Stomach smooth muscle (tissue), 2 donors: ENCODE measurements at regions not wholly inside any gene's neighbourhood (a gene's known extent, or its start where the extent isn't known, plus 50 kb on each side); places are given as distances from the start of the nearest gene placed in this dataset.
"Not testable (repeated sequence)": the region's sequence is repeated elsewhere in the genome, so short reads cannot be mapped to it uniquely, and the experiment has no call there.

Experiments used
- H3K27ac ChIP-seq: one replicate; pipeline ENCODE4 v1.7.0; 2013; ENCODE audit warnings: mild to moderate bottlenecking, low read length, inconsistent platforms
- H3K27me3 ChIP-seq, 2 donors: one replicate each; pipeline ENCODE4 v1.7.0; 2013; ENCODE audit warnings: low read length in 2 of 2; ENCODE audit not compliant: insufficient read depth in 2 of 2, control insufficient read depth in 1 of 2
- H3K36me3 ChIP-seq, 2 donors: one replicate each; pipeline ENCODE4 v1.7.0; 2013; ENCODE audit warnings: low read length in 2 of 2; ENCODE audit not compliant: control insufficient read depth in 2 of 2, insufficient read depth in 2 of 2
- H3K4me1 ChIP-seq: one replicate; pipeline ENCODE4 v1.7.0; 2013; ENCODE audit warnings: low read length; ENCODE audit not compliant: control insufficient read depth, insufficient read depth
- H3K4me3 ChIP-seq, 2 donors: one replicate each; pipeline ENCODE4 v1.7.0; 2013; ENCODE audit warnings: low read length in 2 of 2
- H3K9ac ChIP-seq, 2 donors: one replicate each; pipeline ENCODE4 v1.7.0; 2013; ENCODE audit warnings: low read length in 2 of 2, mild to moderate bottlenecking in 1 of 2
- H3K9me3 ChIP-seq, 2 donors: one replicate each; pipeline ENCODE4 v1.7.0; 2013; ENCODE audit warnings: low read length in 2 of 2; ENCODE audit not compliant: control insufficient read depth in 2 of 2
- donor health status: healthy.
- donor health status: Pancreatic carcinoma.

DNA sequence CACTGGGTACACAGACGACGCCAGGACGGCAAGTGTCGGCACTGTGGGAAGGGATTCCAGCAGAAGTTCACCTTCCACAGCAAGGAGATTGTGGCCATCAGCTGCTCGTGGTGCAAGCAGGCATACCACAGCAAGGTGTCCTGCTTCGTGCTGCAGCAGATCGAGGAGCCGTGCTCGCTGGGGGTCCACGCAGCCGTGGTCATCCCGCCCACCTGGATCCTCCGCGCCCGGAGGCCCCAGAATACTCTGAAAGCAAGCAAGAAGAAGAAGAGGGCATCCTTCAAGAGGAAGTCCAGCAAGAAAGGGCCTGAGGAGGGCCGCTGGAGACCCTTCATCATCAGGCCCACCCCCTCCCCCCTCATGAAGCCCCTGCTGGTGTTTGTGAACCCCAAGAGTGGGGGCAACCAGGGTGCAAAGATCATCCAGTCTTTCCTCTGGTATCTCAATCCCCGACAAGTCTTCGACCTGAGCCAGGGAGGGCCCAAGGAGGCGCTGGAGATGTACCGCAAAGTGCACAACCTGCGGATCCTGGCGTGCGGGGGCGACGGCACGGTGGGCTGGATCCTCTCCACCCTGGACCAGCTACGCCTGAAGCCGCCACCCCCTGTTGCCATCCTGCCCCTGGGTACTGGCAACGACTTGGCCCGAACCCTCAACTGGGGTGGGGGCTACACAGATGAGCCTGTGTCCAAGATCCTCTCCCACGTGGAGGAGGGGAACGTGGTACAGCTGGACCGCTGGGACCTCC, 89.4 kb downstream of the LACC1 start:
- not testable (repeated sequence) for H3K27ac ChIP-seq, H3K4me1 ChIP-seq, H3K9ac ChIP-seq, H3K27me3 ChIP-seq, H3K36me3 ChIP-seq, H3K9me3 ChIP-seq, H3K4me3 ChIP-seq

DNA sequence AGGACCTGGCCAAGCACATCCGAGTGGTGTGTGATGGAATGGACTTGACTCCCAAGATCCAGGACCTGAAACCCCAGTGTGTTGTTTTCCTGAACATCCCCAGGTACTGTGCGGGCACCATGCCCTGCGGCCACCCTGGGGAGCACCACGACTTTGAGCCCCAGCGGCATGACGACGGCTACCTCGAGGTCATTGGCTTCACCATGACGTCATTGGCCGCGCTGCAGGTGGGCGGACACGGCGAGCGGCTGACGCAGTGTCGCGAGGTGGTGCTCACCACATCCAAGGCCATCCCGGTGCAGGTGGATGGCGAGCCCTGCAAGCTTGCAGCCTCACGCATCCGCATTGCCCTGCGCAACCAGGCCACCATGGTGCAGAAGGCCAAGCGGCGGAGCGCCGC, 90.2 kb downstream of the LACC1 start:
- H3K27ac ChIP-seq, H3K4me1 ChIP-seq, H3K9ac ChIP-seq, H3K27me3 ChIP-seq, H3K36me3 ChIP-seq, H3K9me3 ChIP-seq, H3K4me3 ChIP-seq: not testable (repeated sequence)

DNA sequence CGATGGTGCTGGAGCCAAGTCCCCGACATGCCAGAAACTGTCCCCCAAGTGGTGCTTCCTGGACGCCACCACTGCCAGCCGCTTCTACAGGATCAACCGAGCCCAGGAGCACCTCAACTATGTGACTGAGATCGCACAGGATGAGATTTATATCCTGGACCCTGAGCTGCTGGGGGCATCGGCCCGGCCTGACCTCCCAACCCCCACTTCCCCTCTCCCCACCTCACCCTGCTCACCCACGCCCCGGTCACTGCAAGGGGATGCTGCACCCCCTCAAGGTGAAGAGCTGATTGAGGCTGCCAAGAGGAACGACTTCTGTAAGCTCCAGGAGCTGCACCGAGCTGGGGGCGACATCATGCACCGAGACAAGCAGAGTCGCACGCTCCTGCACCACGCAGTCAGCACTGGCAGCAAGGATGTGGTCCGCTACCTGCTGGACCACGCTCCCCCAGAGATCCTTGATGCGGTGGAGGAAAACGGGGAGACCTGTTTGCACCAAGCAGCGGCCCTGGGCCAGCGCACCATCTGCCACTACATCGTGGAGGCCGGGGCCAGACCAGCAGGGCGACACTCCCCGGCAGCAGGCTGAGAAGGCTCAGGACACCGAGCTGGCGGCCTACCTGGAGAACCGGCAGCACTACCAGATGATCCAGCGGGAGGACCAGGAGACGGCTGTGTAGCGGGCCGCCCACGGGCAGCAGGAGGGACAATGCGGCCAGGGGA, 91.0 kb downstream of the LACC1 start:
- H3K27me3 ChIP-seq, H3K4me3 ChIP-seq, H3K9me3 ChIP-seq, H3K4me1 ChIP-seq, H3K36me3 ChIP-seq, H3K27ac ChIP-seq, H3K9ac ChIP-seq: not testable (repeated sequence)

- not testable (repeated sequence) for H3K36me3 ChIP-seq, H3K27me3 ChIP-seq, H3K27ac ChIP-seq, H3K4me3 ChIP-seq, H3K4me1 ChIP-seq, H3K9ac ChIP-seq, H3K9me3 ChIP-seq
These were observed 91.6 kb downstream of the LACC1 start for GRCh38 chr13:43971324-43971723.

DNA sequence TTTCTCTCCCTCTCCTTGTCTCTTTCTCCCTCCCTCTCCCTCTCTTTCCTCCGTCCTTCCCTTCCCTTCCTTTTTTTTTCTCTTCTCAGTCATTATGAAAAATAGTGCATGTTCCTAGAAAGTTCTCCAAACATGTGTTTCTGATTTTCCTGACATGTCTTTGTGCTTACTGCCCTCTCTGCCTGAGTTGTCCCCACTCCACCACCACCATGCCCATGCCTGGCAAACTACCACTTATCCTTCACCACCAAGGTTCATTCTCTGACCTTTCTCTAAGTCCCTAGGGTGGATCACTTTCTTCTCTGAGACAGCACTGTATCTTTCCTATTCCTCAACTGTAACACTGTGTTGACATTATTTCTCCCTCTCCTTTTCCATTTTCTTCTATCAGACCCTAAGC, 98.2 kb downstream of the LACC1 start:
- H3K4me1 ChIP-seq, result no peaks in the 10 kb centered on the region
- no peak overlapping the region for H3K9ac ChIP-seq
- no peaks in the 10 kb centered on the region for H3K9me3 ChIP-seq
- no peak overlapping the region for H3K27ac ChIP-seq
- no peaks in the 10 kb centered on the region for H3K36me3 ChIP-seq
- no peak overlapping the region for H3K4me3 ChIP-seq
- H3K27me3 ChIP-seq, result no peaks in the 10 kb centered on the region

DNA sequence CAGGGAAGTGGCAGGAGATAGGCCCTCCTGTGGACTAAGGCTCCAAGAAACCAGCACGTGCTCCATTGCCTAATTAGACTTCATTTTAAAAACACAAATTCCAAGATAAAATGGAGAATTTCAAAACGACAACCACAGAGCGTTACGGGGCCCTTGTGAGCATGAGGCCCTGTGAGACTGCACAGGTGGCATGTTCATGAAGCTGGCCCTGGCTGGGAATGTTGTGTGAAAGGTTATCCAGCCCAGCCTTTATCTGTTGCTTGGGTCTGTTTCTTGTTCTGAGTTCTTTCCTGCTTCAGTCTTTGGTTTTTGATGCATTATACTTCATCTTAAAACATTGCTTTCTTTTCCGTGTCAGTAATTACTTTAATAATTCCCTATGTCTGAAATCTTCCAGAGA, 99.0 kb downstream of the LACC1 start:
- H3K36me3 ChIP-seq, result no peaks in the 10 kb centered on the region
- H3K4me3 ChIP-seq, result no peak overlapping the region
- H3K9me3 ChIP-seq, result no peaks in the 10 kb centered on the region
- H3K27me3 ChIP-seq, result no peaks in the 10 kb centered on the region
- no peak overlapping the region for H3K9ac ChIP-seq
- no peak overlapping the region for H3K27ac ChIP-seq
- no peaks in the 10 kb centered on the region for H3K4me1 ChIP-seq

DNA sequence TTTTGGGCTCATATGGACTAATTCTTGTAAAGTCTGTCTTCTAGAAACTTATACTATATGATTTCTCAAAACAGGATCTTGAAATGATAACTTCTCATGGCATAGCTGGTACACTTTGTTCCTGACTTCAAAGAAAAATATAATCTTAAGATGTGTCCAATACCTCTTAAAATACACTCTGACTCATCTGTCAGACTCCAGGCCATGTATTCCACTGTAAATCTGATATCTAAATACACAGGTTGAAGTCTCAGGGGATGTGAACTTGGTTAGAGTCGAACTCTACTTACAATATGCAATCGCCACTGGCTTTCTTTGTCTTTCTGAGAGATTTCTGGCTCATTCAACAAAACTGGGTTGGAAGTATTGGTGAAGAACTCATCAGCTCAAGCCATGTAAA, 99.8 kb downstream of the LACC1 start:
- Histone ChIP-seq H3K4me3 (no peak overlapping the region), H3K9ac (no peak overlapping the region), H3K9me3 (no peaks in the 10 kb centered on the region), H3K4me1 (no peaks in the 10 kb centered on the region), H3K36me3 (no peaks in the 10 kb centered on the region), H3K27ac (no peak overlapping the region), H3K27me3 (no peaks in the 10 kb centered on the region)

GRCh38 chr13:43980587-43980986, 100.9 kb downstream of the LACC1 start:
- Histone ChIP-seq H3K4me3 (no peak overlapping the region), H3K9ac (no peak overlapping the region), H3K27me3 (no peaks in the 10 kb centered on the region), H3K4me1 (no peaks in the 10 kb centered on the region), H3K36me3 (no peaks in the 10 kb centered on the region), H3K27ac (no peak overlapping the region), H3K9me3 (no peaks in the 10 kb centered on the region)

DNA sequence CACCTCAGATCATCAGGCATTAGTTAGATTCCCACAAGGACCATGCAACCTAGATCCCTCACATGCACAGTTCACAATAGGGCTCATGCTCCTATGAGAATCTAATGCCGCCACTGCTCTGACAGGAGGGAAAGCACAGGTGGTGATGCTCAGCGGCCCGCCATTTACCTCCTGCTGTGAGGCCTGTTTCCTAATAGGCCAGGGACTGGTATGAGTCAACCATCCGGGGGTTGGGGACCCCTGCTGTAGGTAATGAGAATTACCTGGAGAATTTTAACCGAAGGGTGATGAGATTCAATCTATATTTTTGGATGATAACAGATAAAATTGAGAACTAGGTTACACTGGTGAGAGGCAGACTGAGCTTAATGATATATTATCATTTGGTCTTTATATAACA, 101.4 kb downstream of the LACC1 start:
- Histone ChIP-seq H3K4me3 (no peak overlapping the region), H3K9ac (no peak overlapping the region), H3K4me1 (no peaks in the 10 kb centered on the region), H3K9me3 (no peaks in the 10 kb centered on the region), H3K27ac (no peak overlapping the region), H3K27me3 (no peaks in the 10 kb centered on the region), H3K36me3 (no peaks in the 10 kb centered on the region)

GRCh38 chr13:43981512-43982301, 102.0 kb downstream of the LACC1 start:
- no peak overlapping the region for H3K9ac ChIP-seq
- no peaks in the 10 kb centered on the region for H3K9me3 ChIP-seq
- H3K4me3 ChIP-seq, result no peak overlapping the region
- H3K4me1 ChIP-seq, result peaks cover 3% of the 10 kb centered on the region
- H3K27me3 ChIP-seq, result no peaks in the 10 kb centered on the region
- no peak overlapping the region for H3K27ac ChIP-seq
- H3K36me3 ChIP-seq, result no peaks in the 10 kb centered on the region

GRCh38 chr13:43983373-43983772, 103.7 kb downstream of the LACC1 start:
- Histone ChIP-seq H3K36me3 (no peaks in the 10 kb centered on the region), H3K9ac (no peak overlapping the region), H3K27me3 (no peaks in the 10 kb centered on the region), H3K27ac (no peak overlapping the region), H3K4me1 (peaks cover 3% of the 10 kb centered on the region), H3K4me3 (no peak overlapping the region), H3K9me3 (no peaks in the 10 kb centered on the region)
